ENCODE measurements at regions not wholly inside any gene's neighbourhood (a gene's known extent, or its start where the extent isn't known, plus 50 kb on each side); places are given as distances from the start of the nearest gene placed in this dataset.

- Histone ChIP-seq H3K9ac (ENCODE audit: control insufficient read depth, insufficient read depth, low read length) (no peak overlapping the region), H3K36me3 (ENCODE audit: control insufficient read depth in 2 of 2, insufficient read depth in 2 of 2, low read length in 1 of 2) (no peaks in the 10 kb centered on the region), H3K27me3 (replicated peaks in 1 of 2; ENCODE audit: control insufficient read depth in 2 of 2, insufficient read depth in 2 of 2, low read length in 1 of 2) (0 out of 4 replicates have a peak, but pooled peaks cover 0 to 2% of the 10 kb centered on the region in 2 experiments), H3K4me1 (ENCODE audit: control insufficient read depth, insufficient read depth, low read length) (no peaks in the 10 kb centered on the region), H3K79me2 (ENCODE audit: control insufficient read depth, insufficient read depth, low read length) (no peaks in the 10 kb centered on the region), H2AFZ (ENCODE audit: control insufficient read depth, low read depth, low read length) (no peak overlapping the region), H3K27ac (ENCODE audit: control insufficient read depth, insufficient read depth) (no peak overlapping the region), H3K4me3 (no peak overlapping the region), H3K9me3 (replicated peaks; ENCODE audit: control insufficient read depth, insufficient read depth, low read length) (no peaks in the 10 kb centered on the region), H3K4me2 (ENCODE audit: control insufficient read depth, insufficient read depth) (no peak overlapping the region), H4K20me1 (ENCODE audit: control insufficient read depth, insufficient read depth) (no peaks in the 10 kb centered on the region)
- no peak for FAIRE-seq
- in situ Hi-C loops (cut with MboI) (no loop called here), intact Hi-C loops (cut with micrococcal nuclease; ENCODE audit: unreplicated experiment) (loop anchor here (10.0 kb wide), 1 partner anchor 812 kb away; no protein-coding TSS in a partner anchor)
- no peak for TF ChIP-seq EP300 (IDR thresholded peaks at IDR 0.05; ENCODE audit: borderline replicate concordance in 1 of 2, control insufficient read depth in 1 of 2, low read depth in 2 of 2, low read length in 2 of 2)
- no peak for TF ChIP-seq CBX5 (IDR thresholded peaks at IDR 0.05; ENCODE audit: low read depth)
- TF ChIP-seq STAT3 (IDR thresholded peaks at IDR 0.05; ENCODE audit: low read depth, low read length): no peak
- TF ChIP-seq NBN (IDR thresholded peaks at IDR 0.05): no peak
- TF ChIP-seq SPI1 (IDR thresholded peaks at IDR 0.05; ENCODE audit: borderline replicate concordance, insufficient read depth, low read depth, low read length): no peak
- no peak for TF ChIP-seq NR2C2 (IDR thresholded peaks at IDR 0.05; ENCODE audit: borderline replicate concordance, control insufficient read depth, insufficient read length, low read depth)
- no peak for TF ChIP-seq CEBPZ (IDR thresholded peaks at IDR 0.05; ENCODE audit: low read depth, low read length)
- no peak for TF ChIP-seq FOXM1 (IDR thresholded peaks at IDR 0.05; ENCODE audit: low read depth, low read length)
- TF ChIP-seq ZNF687 (IDR thresholded peaks at IDR 0.05): no peak
- SMC1A ChIA-PET (ENCODE audit: uncharacterized antibody, unreplicated experiment): interaction anchor here (1.0 kb wide), 1 partner anchor 255 kb away, joined by 4 read pairs; no protein-coding TSS in a partner anchor
- POLR2A ChIA-PET: no interaction called here
- RAD21 ChIA-PET (ENCODE audit: unreplicated experiment): no interaction called here
- DNase-seq (ENCODE audit: low read depth, low spot score): no peak
- CTCF ChIA-PET: no interaction called here
- no TSS peak for BruUV-seq (replicated peaks)
- ATAC-seq: no peak
- 69% methylated on average over 2 of the region's 2 CpGs for WGBS (ENCODE audit: insufficient coverage, insufficient replicate concordance, low lambda C conversion rate, missing lambda C conversion rate)
Observed at GRCh38 chr3:25902586-25902985, 112.7 kb downstream of the OXSM start.
